H1 (cell line): ENCODE measurements at regions not wholly inside any gene's neighbourhood (a gene's known extent, or its start where the extent isn't known, plus 50 kb on each side); places are given as distances from the start of the nearest gene placed in this dataset.

ENCODE experiments used
- CTCF ChIA-PET: fragments of 300-600 bp; sonication (Branson Sonifier 250); formaldehyde crosslinking; loops from one replicate; lab custom pipeline; 2021; ENCODE audit not compliant: partially characterized antibody; lab: Charles Lee
- POLR2A ChIA-PET: fragments of 300-600 bp; sonication (Branson Sonifier 250); formaldehyde crosslinking; loops from one replicate; lab custom pipeline; 2021; ENCODE audit warnings: inconsistent platforms; ENCODE audit not compliant: partially characterized antibody; lab: Charles Lee
- DNase-seq, 2 experiments: peaks; one replicate each; pipeline versions ENCODE4 v3.0.0 to v3.0.0-alpha.2; 2010 to 2022; ENCODE audit warnings: low spot score in 2 of 2, low read depth in 1 of 2, mixed read lengths in 1 of 2
- FAIRE-seq: peaks from 2 replicates; lab custom pipeline; 2011; peaks lifted over from hg19 to GRCh38; lab: Jason Lieb, UNC
- H2AFZ ChIP-seq: 2 replicates; pipeline ENCODE4 v1.8.1; 2012; ENCODE audit warnings: low read length, inconsistent platforms
- H2AK5ac ChIP-seq: 2 replicates; pipeline ENCODE4 v1.6.1; 2013; ENCODE audit warnings: low read depth, low read length
- H2BK120ac ChIP-seq: replicated peaks from 2 replicates; pipeline ENCODE3; 2013; ENCODE audit warnings: low read depth, low read length, inconsistent platforms
- H2BK12ac ChIP-seq: 2 replicates; pipeline ENCODE4 v1.6.1; 2013; ENCODE audit warnings: low read depth, low read length
- H2BK15ac ChIP-seq: 2 replicates; pipeline ENCODE4 v1.6.1; 2013; ENCODE audit warnings: low read length
- H2BK20ac ChIP-seq: 2 replicates; pipeline ENCODE4 v1.6.1; 2013; ENCODE audit warnings: low read length
- H2BK5ac ChIP-seq: 2 replicates; pipeline ENCODE4 v1.6.1; 2013; ENCODE audit warnings: low read depth, low read length
- H3K14ac ChIP-seq: 2 replicates; pipeline ENCODE4 v1.6.1; 2013; ENCODE audit warnings: inconsistent platforms; ENCODE audit not compliant: insufficient read length
- H3K18ac ChIP-seq: 2 replicates; pipeline ENCODE4 v1.6.1; 2013; ENCODE audit warnings: low read length; ENCODE audit errors: extremely low read depth
- H3K23ac ChIP-seq: 2 replicates; pipeline ENCODE4 v1.6.1; 2013; ENCODE audit warnings: inconsistent platforms; ENCODE audit not compliant: insufficient read length
- H3K23me2 ChIP-seq: 2 replicates; pipeline ENCODE4 v1.6.1; 2013; ENCODE audit warnings: low read depth, low read length
- H3K27ac ChIP-seq: 2 replicates; pipeline ENCODE4 v1.6.1; 2011; ENCODE audit warnings: low read depth, low read length, inconsistent platforms
- H3K27me3 ChIP-seq, 4 experiments: replicated peaks in 1 of 4; 1 replicate in 1 of 4; 2 replicates in 3 of 4; pipeline versions ENCODE4 v1.6.1 to v1.8.1; 2011 to 2013; ENCODE audit warnings: low read length in 3 of 4, mild to moderate bottlenecking in 3 of 4, inconsistent platforms in 2 of 4, mixed read lengths in 2 of 4, moderate library complexity in 1 of 4; ENCODE audit not compliant: control insufficient read depth in 3 of 4, insufficient read depth in 3 of 4; ENCODE audit errors: extremely low read depth in 1 of 4
- H3K36me3 ChIP-seq, 4 experiments: 2 replicates each; pipeline versions ENCODE4 v1.6.1 to v1.8.1; 2011 to 2013; ENCODE audit warnings: mild to moderate bottlenecking in 4 of 4, low read length in 3 of 4, moderate library complexity in 2 of 4, control low read depth in 1 of 4, inconsistent platforms in 1 of 4; ENCODE audit not compliant: insufficient read depth in 4 of 4, control insufficient read depth in 2 of 4
- H3K4ac ChIP-seq: replicated peaks from 2 replicates; pipeline ENCODE3; 2013; ENCODE audit warnings: low read length, low read depth, mixed read lengths, inconsistent platforms; ENCODE audit not compliant: insufficient read length
- H3K4me1 ChIP-seq, 4 experiments: replicated peaks in 1 of 4; 1 replicate in 1 of 4; 2 replicates in 3 of 4; pipeline versions ENCODE4 v1.6.1 to v1.8.1; 2011 to 2013; ENCODE audit warnings: low read length in 3 of 4, inconsistent platforms in 2 of 4, mixed read lengths in 1 of 4; ENCODE audit not compliant: insufficient read depth in 4 of 4, control insufficient read depth in 3 of 4
- H3K4me2 ChIP-seq, 2 experiments: 2 replicates each; pipeline versions ENCODE4 v1.6.1 to v1.8.1; 2011 to 2013; ENCODE audit warnings: low read depth in 2 of 2, low read length in 2 of 2, control low read depth in 1 of 2, inconsistent platforms in 1 of 2, mild to moderate bottlenecking in 1 of 2; ENCODE audit not compliant: insufficient read depth in 1 of 2
- H3K4me3 ChIP-seq, 4 experiments: fragments of 200-600, 300-600 bp in 1 of 4; sonication (generic), shearing (Covaris generic), sonication (Bioruptor Twin) in 1 of 4; 2 replicates each; pipeline versions ENCODE4 v1.5.1 to v1.8.1; 2011 to 2016; ENCODE audit warnings: low read length in 4 of 4, low read depth in 3 of 4, control low read depth in 2 of 4, inconsistent platforms in 2 of 4, mild to moderate bottlenecking in 2 of 4, mixed read lengths in 1 of 4, moderate library complexity in 1 of 4; ENCODE audit not compliant: insufficient read depth in 2 of 4; ENCODE audit errors: extremely low read depth in 1 of 4
- H3K56ac ChIP-seq: replicated peaks from 2 replicates; pipeline ENCODE3; 2013; ENCODE audit warnings: low read depth, mild to moderate bottlenecking, mixed read lengths, low read length, inconsistent platforms; ENCODE audit not compliant: insufficient read length
- H3K79me1 ChIP-seq: 2 replicates; pipeline ENCODE4 v1.6.1; 2013; ENCODE audit warnings: low read depth, low read length, control low read depth
- H3K79me2 ChIP-seq, 2 experiments: 2 replicates each; pipeline versions ENCODE4 v1.6.1 to v1.8.1; 2012 to 2013; ENCODE audit warnings: low read length in 2 of 2, mild to moderate bottlenecking in 2 of 2, inconsistent platforms in 1 of 2; ENCODE audit not compliant: insufficient read depth in 2 of 2, control insufficient read depth in 1 of 2
- H3K9ac ChIP-seq, 4 experiments: replicated peaks in 1 of 4; 1 replicate in 1 of 4; 2 replicates in 3 of 4; pipeline versions ENCODE4 v1.6.1 to v1.8.1; 2011 to 2013; ENCODE audit warnings: low read depth in 3 of 4, low read length in 3 of 4, control low read depth in 2 of 4, mild to moderate bottlenecking in 2 of 4, moderate library complexity in 2 of 4, inconsistent platforms in 1 of 4; ENCODE audit errors: extremely low read depth in 1 of 4
- H3K9me3 ChIP-seq, 2 experiments: 2 replicates each; pipeline versions ENCODE4 v1.6.1 to v1.8.1; 2012 to 2013; ENCODE audit warnings: mild to moderate bottlenecking in 2 of 2, moderate library complexity in 2 of 2, control low read depth in 1 of 2, inconsistent platforms in 1 of 2, low read depth in 1 of 2, low read length in 1 of 2, mixed read lengths in 1 of 2; ENCODE audit not compliant: insufficient read depth in 2 of 2
- H4K20me1 ChIP-seq, 2 experiments: replicated peaks in 1 of 2; 2 replicates each; pipeline versions ENCODE3 to v1.8.1; 2011 to 2013; ENCODE audit warnings: inconsistent platforms in 2 of 2, low read length in 2 of 2, mild to moderate bottlenecking in 1 of 2; ENCODE audit not compliant: insufficient read depth in 2 of 2, control insufficient read depth in 1 of 2
- H4K5ac ChIP-seq: 2 replicates; pipeline ENCODE4 v1.6.1; 2013; ENCODE audit warnings: low read length, low read depth, mixed read lengths, inconsistent platforms; ENCODE audit not compliant: insufficient read length
- H4K8ac ChIP-seq: 2 replicates; pipeline ENCODE4 v1.8.0; 2013; ENCODE audit warnings: mild to moderate bottlenecking, moderate library complexity, low read length, inconsistent platforms; ENCODE audit not compliant: insufficient read depth; ENCODE audit errors: extremely low read depth
- H4K91ac ChIP-seq: replicated peaks from 2 replicates; pipeline ENCODE3; 2013; ENCODE audit warnings: low read length, mixed read lengths, inconsistent platforms; ENCODE audit not compliant: insufficient read length
- BCL11A ChIP-seq, 2 experiments: IDR thresholded peaks; one replicate each; pipeline ENCODE4 v1.6.1; 2011; ENCODE audit warnings: low read depth in 2 of 2, low read length in 2 of 2, mild to moderate bottlenecking in 2 of 2
- CHD2 ChIP-seq: IDR thresholded peaks from 2 replicates; pipeline ENCODE4 v1.6.1; 2012; ENCODE audit warnings: low read length, improper control_type of control experiment
- JUN ChIP-seq: IDR thresholded peaks from 2 replicates; pipeline ENCODE4 v1.6.1; 2011; ENCODE audit warnings: low read depth, mild to moderate bottlenecking, improper control_type of control experiment, low read length
- PHF8 ChIP-seq: fragments of 200-600 bp; sonication (generic); conservative IDR thresholded peaks from 2 replicates; pipeline ENCODE4 v1.7.1; 2012; ENCODE audit warnings: low read depth, mild to moderate bottlenecking, inconsistent platforms, low read length, moderate library complexity
- POLR2AphosphoS5 ChIP-seq: IDR thresholded peaks from 2 replicates; pipeline ENCODE4 v1.6.1; 2011; ENCODE audit warnings: low read depth, low read length
- SP2 ChIP-seq: IDR thresholded peaks from 2 replicates; pipeline ENCODE4 v1.6.1; 2012; ENCODE audit warnings: mild to moderate bottlenecking, low read length, inconsistent platforms
- SP4 ChIP-seq: IDR thresholded peaks from 2 replicates; pipeline ENCODE4 v1.6.1; 2012; ENCODE audit warnings: low read length, inconsistent platforms
- TAF7 ChIP-seq: optimal IDR thresholded peaks from 2 replicates; pipeline ENCODE3; 2011; ENCODE audit warnings: low read depth, mild to moderate bottlenecking, inconsistent platforms, low read length, moderate library complexity, borderline replicate concordance
- TBP ChIP-seq: IDR thresholded peaks from 2 replicates; pipeline ENCODE4 v1.6.1; 2011; ENCODE audit warnings: low read depth, low read length, improper control_type of control experiment
- ZNF274 ChIP-seq: IDR thresholded peaks from 2 replicates; pipeline ENCODE4 v1.7.0; 2012; ENCODE audit warnings: low read length, borderline replicate concordance; ENCODE audit errors: extremely low read depth
- WGBS, 2 experiments: shearing (Covaris generic) in 1 of 2; methylation state at CpG; one replicate each; pipeline versions ENCODE4 v1.1.6 to v1.1.7; 2013 to 2015; ENCODE audit warnings: low lambda C conversion rate in 2 of 2, mixed read lengths in 2 of 2, inconsistent platforms in 1 of 2, low coverage in 1 of 2, missing lambda C conversion rate in 1 of 2; ENCODE audit not compliant: insufficient replicate concordance in 2 of 2, insufficient coverage in 1 of 2, insufficient read length in 1 of 2; ENCODE audit errors: extremely low coverage in 1 of 2, missing lambda C conversion rate in 1 of 2; 5-methylcytosine and 5-hydroxymethylcytosine counted together

DNA sequence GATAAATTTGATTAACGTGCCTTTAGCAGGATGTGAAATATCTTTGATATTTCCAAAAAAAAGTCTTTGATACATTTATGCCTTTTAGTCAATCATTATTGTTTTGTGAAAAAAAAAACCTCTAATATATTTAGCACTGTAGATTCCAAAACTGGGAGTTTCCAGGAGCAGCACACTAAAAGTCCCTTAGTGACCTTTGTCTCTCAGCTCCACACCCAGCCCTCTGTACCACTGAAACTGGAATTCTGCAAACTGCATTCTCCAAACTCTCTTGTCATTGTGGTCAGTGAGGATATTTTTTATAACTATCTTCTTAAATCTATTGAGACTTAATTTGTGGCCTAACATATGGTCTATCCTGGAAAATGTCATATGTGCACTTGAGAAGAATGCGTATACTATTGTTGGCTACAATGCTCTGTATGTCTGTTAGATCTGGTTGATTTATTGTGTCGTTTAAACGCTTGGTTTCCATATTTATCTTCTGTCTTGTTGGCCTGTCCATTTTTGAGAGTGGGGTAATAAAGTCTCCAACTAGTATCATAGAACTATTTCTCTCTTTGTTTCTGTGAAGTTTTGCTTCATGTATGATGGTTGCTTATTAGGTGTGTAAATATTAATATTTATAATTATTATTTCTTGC, 73.2 kb upstream of the CNKSR3 start:
- no peak overlapping the region for H2BK12ac ChIP-seq
- H3K56ac ChIP-seq: no peak overlapping the region
- H3K9ac ChIP-seq: no peak overlapping the region
- H3K4ac ChIP-seq: no peak overlapping the region
- H2BK120ac ChIP-seq: no peak overlapping the region
- TF ChIP-seq BCL11A (IDR thresholded peaks at IDR 0.05; ENCODE audit: low read depth in 2 of 2, low read length in 2 of 2) (no peak), CHD2 (no peak), SP2 (no peak), ZNF274 (no peak), SP4 (no peak), TBP (no peak), POLR2AphosphoS5 (no peak), TAF7 (no peak), PHF8 (no peak), JUN (no peak)
- no peaks in the 10 kb centered on the region for H3K79me2 ChIP-seq
- no peak overlapping the region for H4K5ac ChIP-seq
- H4K8ac ChIP-seq: no peak overlapping the region
- no peak overlapping the region for H3K4me2 ChIP-seq
- no peaks in the 10 kb centered on the region for H3K27me3 ChIP-seq
- H4K91ac ChIP-seq: no peak overlapping the region
- H2BK20ac ChIP-seq: no peak overlapping the region
- WGBS, 2 experiments: 79% methylated on average over 4 of the region's 4 CpGs; no CpG with 5 or more reads in 1 of the 2 experiments
- H3K79me1 ChIP-seq: no peaks in the 10 kb centered on the region
- H3K14ac ChIP-seq: no peak overlapping the region
- H2AK5ac ChIP-seq: no peak overlapping the region
- no peak overlapping the region for H3K23ac ChIP-seq
- no peaks in the 10 kb centered on the region for H3K9me3 ChIP-seq
- POLR2A ChIA-PET: interaction anchor here (1.0 kb wide), 1 partner anchor 41 kb away, joined by 3 read pairs; no protein-coding TSS in a partner anchor
- H2BK5ac ChIP-seq: no peak overlapping the region
- CTCF ChIA-PET: no interaction called here
- H3K36me3 ChIP-seq: no peaks in the 10 kb centered on the region
- no peaks in the 10 kb centered on the region for H3K4me1 ChIP-seq
- no peak overlapping the region for H3K4me3 ChIP-seq
- no peaks in the 10 kb centered on the region for H4K20me1 ChIP-seq
- H3K23me2 ChIP-seq: no peaks in the 10 kb centered on the region
- no peak overlapping the region for H3K27ac ChIP-seq
- H3K18ac ChIP-seq: no peak overlapping the region
- FAIRE-seq (no peak), DNase-seq (no peak)
- H2AFZ ChIP-seq: no peak overlapping the region
- H2BK15ac ChIP-seq: no peak overlapping the region
